Naive thymus-derived CD4-positive, alpha-beta T cell (primary cell): ENCODE measurements at regions not wholly inside any gene's neighbourhood (a gene's known extent, or its start where the extent isn't known, plus 50 kb on each side); places are given as distances from the start of the nearest gene placed in this dataset.
"Not testable (repeated sequence)": the region's sequence is repeated elsewhere in the genome, so short reads cannot be mapped to it uniquely, and the experiment has no call there.

Experiments
- ATAC-seq: fragments of 150-1000 bp; cut with Tn5 transposase; 2 replicates; pipeline ENCODE4 v1.10.0; 2021; ENCODE audit warnings: mild to moderate bottlenecking, moderate library complexity
- CTCF ChIA-PET: fragments of 350-600 bp; sonication (Branson Sonifier 250); formaldehyde crosslinking; loops from one replicate; lab custom pipeline; 2021; ENCODE audit warnings: antibody characterized with exemption; lab: Charles Lee
- POLR2A ChIA-PET: fragments of 350-600 bp; sonication (Branson Sonifier 250); formaldehyde crosslinking; loops from one replicate; lab custom pipeline; 2021; ENCODE audit warnings: antibody characterized with exemption, inconsistent platforms; lab: Charles Lee
- DNase-seq, 9 donors: peaks; one replicate each; pipeline versions ENCODE4 v3.0.0 to v3.0.0-alpha.2; 2020 to 2022; ENCODE audit warnings: mixed read lengths in 1 of 9
- H3K27ac ChIP-seq: one replicate; pipeline ENCODE4 v1.7.0; 2013; ENCODE audit warnings: mild to moderate bottlenecking, low read depth, low read length, moderate library complexity
- H3K27me3 ChIP-seq, 2 donors: one replicate each; pipeline ENCODE4 v1.7.0; 2013; ENCODE audit warnings: low read length in 2 of 2, mild to moderate bottlenecking in 2 of 2, moderate library complexity in 2 of 2; ENCODE audit not compliant: control insufficient read depth in 2 of 2, insufficient read depth in 2 of 2
- H3K36me3 ChIP-seq, 3 experiments: 1 replicate in 2 of 3; 2 replicates in 1 of 3; pipeline ENCODE4 v1.7.0; 2013; ENCODE audit warnings: low read length in 3 of 3, mild to moderate bottlenecking in 3 of 3, moderate library complexity in 1 of 3; ENCODE audit not compliant: insufficient read depth in 3 of 3, control insufficient read depth in 2 of 3
- H3K4me1 ChIP-seq, 2 donors: one replicate each; pipeline ENCODE4 v1.7.0; 2013; ENCODE audit warnings: low read length in 2 of 2, mild to moderate bottlenecking in 2 of 2, moderate library complexity in 1 of 2; ENCODE audit not compliant: control insufficient read depth in 2 of 2, insufficient read depth in 2 of 2
- H3K4me3 ChIP-seq: 2 replicates; pipeline ENCODE4 v1.7.0; 2013; ENCODE audit warnings: mild to moderate bottlenecking, low read length
- H3K9me3 ChIP-seq, 3 experiments: 1 replicate in 2 of 3; 2 replicates in 1 of 3; pipeline ENCODE4 v1.7.0; 2013; ENCODE audit warnings: low read length in 3 of 3; ENCODE audit not compliant: control insufficient read depth in 2 of 3
- H3K27ac Mint-ChIP-seq, 9 donors: one replicate each; pipeline ENCODE4 v1.8.0; 2020 to 2022; ENCODE audit warnings: mixed read lengths in 9 of 9, mild to moderate bottlenecking in 8 of 9, moderate library complexity in 5 of 9, inconsistent platforms in 2 of 9
- H3K27me3 Mint-ChIP-seq, 5 donors: one replicate each; pipeline ENCODE4 v1.8.0; 2021 to 2022; ENCODE audit warnings: mixed read lengths in 5 of 5, mild to moderate bottlenecking in 1 of 5
- H3K36me3 Mint-ChIP-seq, 5 donors: one replicate each; pipeline ENCODE4 v1.8.0; 2020 to 2022; ENCODE audit warnings: mixed read lengths in 5 of 5, mild to moderate bottlenecking in 3 of 5, inconsistent platforms in 1 of 5
- H3K4me1 Mint-ChIP-seq, 7 donors: one replicate each; pipeline ENCODE4 v1.8.0; 2020 to 2022; ENCODE audit warnings: mixed read lengths in 7 of 7, mild to moderate bottlenecking in 3 of 7, inconsistent platforms in 1 of 7
- H3K4me3 Mint-ChIP-seq, 10 donors: one replicate each; pipeline ENCODE4 v1.8.0; 2020 to 2022; ENCODE audit warnings: mild to moderate bottlenecking in 10 of 10, mixed read lengths in 10 of 10, moderate library complexity in 6 of 10, inconsistent platforms in 2 of 10
- H3K9me3 Mint-ChIP-seq, 11 donors: one replicate each; pipeline ENCODE4 v1.8.0; 2020 to 2022; ENCODE audit warnings: mixed read lengths in 11 of 11, mild to moderate bottlenecking in 4 of 11, inconsistent platforms in 1 of 11, moderate library complexity in 1 of 11
- intact Hi-C, 2 donors: fragments of 100-400 bp; cut with micrococcal nuclease; formaldehyde crosslinking; loops; one replicate each; pipeline ENCODE4 v1.15.1; 2023

DNA sequence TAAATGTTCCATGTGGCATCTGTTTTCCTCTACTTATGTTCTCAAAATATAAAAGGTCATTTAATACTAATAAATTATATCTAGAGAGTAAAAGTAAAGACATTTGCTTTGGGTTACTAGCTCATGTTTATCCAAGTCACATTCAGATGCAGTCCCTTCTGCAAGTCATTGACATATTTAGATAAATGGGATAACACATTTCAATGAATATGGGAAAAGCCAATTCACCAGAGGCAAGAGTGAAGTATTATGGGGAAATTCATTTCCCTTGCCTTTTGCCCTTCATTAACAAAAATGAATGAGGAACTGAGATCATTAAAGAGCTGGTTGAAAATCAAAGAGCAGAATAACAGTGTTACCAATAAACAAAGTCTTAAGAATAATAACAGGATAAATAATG lies 306.2 kb upstream of the FSTL5 start:
- Mint-ChIP-seq H3K36me3 (no peaks in the 10 kb centered on the region), H3K27ac (no peak overlapping the region), H3K4me1 (no peaks in the 10 kb centered on the region), H3K9me3 (peaks cover 0 to 2% (median 0%) of the 10 kb centered on the region in 11 donors), H3K27me3 (no peaks in the 10 kb centered on the region), H3K4me3 (no peak overlapping the region)
- Histone ChIP-seq H3K27ac (no peak overlapping the region), H3K4me1 (no peaks in the 10 kb centered on the region), H3K27me3 (no peaks in the 10 kb centered on the region), H3K4me3 (no peak overlapping the region), H3K36me3 (no peaks in the 10 kb centered on the region), H3K9me3 (no peaks in the 10 kb centered on the region)
- intact Hi-C loops = no loop called here
- DNase-seq = no peak
- POLR2A ChIA-PET = no interaction called here
- CTCF ChIA-PET = no interaction called here
- ATAC-seq = no peak

DNA sequence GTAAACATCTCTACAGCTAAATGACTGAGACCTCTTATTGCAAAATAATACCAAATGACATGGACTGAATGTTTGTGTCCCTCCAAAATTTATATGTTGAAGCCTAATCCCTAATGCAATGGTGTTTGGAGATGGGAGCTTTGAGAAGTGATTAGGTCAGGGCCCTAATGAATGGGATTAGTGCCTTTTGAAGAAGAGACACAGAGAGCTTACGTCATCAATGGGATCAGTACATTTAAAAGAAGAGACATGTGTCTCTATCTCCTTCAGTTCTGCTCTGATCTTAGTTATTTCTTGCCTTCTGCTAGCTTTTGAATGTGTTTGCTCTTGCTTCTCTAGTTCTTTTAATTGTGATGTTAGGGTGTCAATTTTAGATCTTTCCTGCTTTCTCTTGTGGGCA lies 301.6 kb upstream of the FSTL5 start:
- H3K4me1 ChIP-seq, H3K4me1 Mint-ChIP-seq, H3K4me3 ChIP-seq, H3K27ac Mint-ChIP-seq, CTCF ChIA-PET, H3K9me3 ChIP-seq, H3K9me3 Mint-ChIP-seq, H3K27ac ChIP-seq, H3K36me3 ChIP-seq, H3K27me3 Mint-ChIP-seq, intact Hi-C loops, H3K27me3 ChIP-seq, ATAC-seq, H3K4me3 Mint-ChIP-seq, H3K36me3 Mint-ChIP-seq, DNase-seq, POLR2A ChIA-PET: not testable (repeated sequence)

DNA sequence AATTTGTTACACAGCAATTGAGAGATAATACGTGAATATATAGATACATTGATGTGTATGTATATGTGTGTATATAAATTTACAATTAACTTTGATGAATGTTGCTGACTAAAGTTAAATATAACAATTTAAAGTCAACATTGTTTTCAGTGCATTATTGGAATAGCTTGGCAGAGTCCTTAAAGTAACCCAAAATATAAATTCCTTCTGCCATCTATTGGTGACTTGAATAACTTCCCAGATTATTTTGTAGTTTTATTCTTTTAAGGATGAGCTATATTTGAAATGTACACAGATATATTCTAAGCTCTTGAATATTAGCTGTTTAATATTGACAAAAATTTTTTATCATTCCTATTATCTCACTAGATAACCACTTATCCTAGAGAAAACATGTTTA lies 298.2 kb upstream of the FSTL5 start:
- Histone ChIP-seq H3K27ac (no peak overlapping the region), H3K4me1 (no peaks in the 10 kb centered on the region), H3K36me3 (no peaks in the 10 kb centered on the region), H3K9me3 (no peaks in the 10 kb centered on the region), H3K27me3 (no peaks in the 10 kb centered on the region), H3K4me3 (no peak overlapping the region)
- no peaks in the 10 kb centered on the region for H3K36me3 Mint-ChIP-seq
- DNase-seq (no peak), ATAC-seq (no peak)
- ChIA-PET CTCF (no interaction called here), POLR2A (no interaction called here)
- H3K27ac Mint-ChIP-seq = no peak overlapping the region
- no peaks in the 10 kb centered on the region for H3K4me1 Mint-ChIP-seq
- H3K4me3 Mint-ChIP-seq = no peak overlapping the region
- H3K27me3 Mint-ChIP-seq = no peaks in the 10 kb centered on the region
- intact Hi-C loops = no loop called here
- peaks cover 0 to 4% (median 0%) of the 10 kb centered on the region in 11 donors for H3K9me3 Mint-ChIP-seq

DNA sequence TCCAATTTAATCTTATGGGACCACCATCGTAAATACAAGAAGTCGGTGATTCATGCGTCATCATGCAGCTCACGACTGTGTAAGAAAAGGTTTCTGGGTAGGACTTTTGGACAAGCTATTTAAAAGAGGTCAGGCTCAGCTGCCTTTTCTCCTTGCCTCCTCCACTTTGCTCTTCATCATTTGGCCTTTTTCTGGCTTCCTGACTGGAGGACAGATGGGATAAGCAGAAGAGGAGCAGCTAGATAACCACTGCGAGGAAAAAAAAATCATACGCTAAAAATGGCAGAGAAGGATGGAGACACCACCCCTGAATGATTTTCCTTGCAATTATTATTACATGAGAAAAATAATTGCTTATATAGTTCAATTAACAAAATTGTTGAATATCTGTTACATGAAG lies 294.3 kb upstream of the FSTL5 start:
- POLR2A ChIA-PET = no interaction called here
- H3K36me3 ChIP-seq = no peaks in the 10 kb centered on the region
- no peak for ATAC-seq
- Mint-ChIP-seq H3K27ac (no peak overlapping the region), H3K9me3 (peaks cover 0 to 4% (median 0%) of the 10 kb centered on the region in 11 donors), H3K4me3 (no peak overlapping the region), H3K36me3 (no peaks in the 10 kb centered on the region), H3K4me1 (no peaks in the 10 kb centered on the region), H3K27me3 (no peaks in the 10 kb centered on the region)
- no peak for DNase-seq
- intact Hi-C loops = no loop called here
- H3K4me1 ChIP-seq = no peaks in the 10 kb centered on the region
- H3K9me3 ChIP-seq = no peaks in the 10 kb centered on the region
- no peak overlapping the region for H3K27ac ChIP-seq
- no peaks in the 10 kb centered on the region for H3K27me3 ChIP-seq
- no peak overlapping the region for H3K4me3 ChIP-seq
- CTCF ChIA-PET = no interaction called here

DNA sequence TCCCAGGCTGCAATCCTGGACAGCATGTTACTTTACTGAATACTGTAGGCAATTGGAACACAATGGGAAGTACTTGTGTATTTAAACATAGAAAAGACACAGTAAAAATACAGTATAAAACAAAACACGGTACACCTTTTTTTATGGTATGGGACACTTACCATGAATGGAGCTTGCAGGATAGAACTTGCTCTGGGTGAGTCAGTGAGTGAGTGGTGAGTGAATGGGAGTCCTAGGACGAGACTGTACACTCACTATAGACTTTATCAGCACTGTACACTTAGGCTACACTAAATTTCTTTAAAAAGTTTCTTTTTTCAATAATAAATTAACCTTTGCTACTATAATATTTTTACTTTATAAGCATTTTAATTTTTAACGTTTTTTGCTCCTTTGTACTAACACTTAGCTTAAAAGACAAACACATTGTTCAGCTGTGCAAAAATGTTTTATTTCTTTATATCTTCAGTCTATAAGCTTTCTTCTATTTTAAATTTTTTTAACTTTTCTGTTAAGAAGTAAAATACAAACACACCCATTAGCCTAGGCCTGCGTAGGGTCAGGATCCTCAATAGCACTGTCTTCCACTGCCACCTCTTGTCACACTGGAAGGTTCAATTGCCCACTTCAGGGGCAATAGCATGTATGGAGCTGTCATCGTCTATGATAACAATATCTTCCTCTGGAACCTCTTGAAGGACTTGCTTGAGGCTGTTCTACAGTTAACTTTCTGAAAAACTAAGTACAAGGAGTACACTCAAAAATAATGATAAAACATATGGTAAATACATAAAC lies 293.5 kb upstream of the FSTL5 start:
- ATAC-seq = no peak
- intact Hi-C loops = no loop called here
- Mint-ChIP-seq H3K9me3 (peaks cover 0 to 4% (median 0%) of the 10 kb centered on the region in 11 donors), H3K27ac (no peak overlapping the region), H3K36me3 (no peaks in the 10 kb centered on the region), H3K4me3 (no peak overlapping the region), H3K27me3 (no peaks in the 10 kb centered on the region), H3K4me1 (no peaks in the 10 kb centered on the region)
- Histone ChIP-seq H3K27ac (no peak overlapping the region), H3K9me3 (no peaks in the 10 kb centered on the region), H3K4me3 (no peak overlapping the region), H3K4me1 (no peaks in the 10 kb centered on the region), H3K36me3 (no peaks in the 10 kb centered on the region), H3K27me3 (no peaks in the 10 kb centered on the region)
- ChIA-PET CTCF (no interaction called here), POLR2A (no interaction called here)
- no peak for DNase-seq

DNA sequence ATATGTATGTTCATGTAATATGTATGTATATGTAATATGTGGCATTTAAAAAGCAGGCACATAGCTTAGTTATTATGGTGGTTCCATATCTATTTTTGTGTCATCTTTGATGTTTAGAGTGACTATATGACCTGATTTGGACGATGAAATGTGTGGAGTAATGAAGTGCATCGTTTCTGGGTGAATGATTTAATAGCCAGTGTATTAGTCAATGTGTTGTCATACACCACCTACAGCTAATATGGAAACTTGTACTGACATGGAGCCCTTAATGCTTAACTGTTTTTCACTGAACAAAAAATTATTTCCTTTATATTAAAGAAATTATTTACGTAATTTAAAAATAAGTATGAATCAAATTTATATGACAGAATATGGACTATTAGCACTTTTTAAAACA lies 292.3 kb upstream of the FSTL5 start:
- Mint-ChIP-seq H3K27me3 (no peaks in the 10 kb centered on the region), H3K27ac (no peak overlapping the region), H3K4me1 (no peaks in the 10 kb centered on the region), H3K9me3 (peaks cover 0 to 4% (median 0%) of the 10 kb centered on the region in 11 donors), H3K36me3 (no peaks in the 10 kb centered on the region), H3K4me3 (no peak overlapping the region)
- intact Hi-C loops = no loop called here
- Histone ChIP-seq H3K27me3 (no peaks in the 10 kb centered on the region), H3K4me1 (no peaks in the 10 kb centered on the region), H3K4me3 (no peak overlapping the region), H3K27ac (no peak overlapping the region), H3K36me3 (no peaks in the 10 kb centered on the region), H3K9me3 (no peaks in the 10 kb centered on the region)
- CTCF ChIA-PET = no interaction called here
- DNase-seq = no peak
- no peak for ATAC-seq
- POLR2A ChIA-PET = no interaction called here

DNA sequence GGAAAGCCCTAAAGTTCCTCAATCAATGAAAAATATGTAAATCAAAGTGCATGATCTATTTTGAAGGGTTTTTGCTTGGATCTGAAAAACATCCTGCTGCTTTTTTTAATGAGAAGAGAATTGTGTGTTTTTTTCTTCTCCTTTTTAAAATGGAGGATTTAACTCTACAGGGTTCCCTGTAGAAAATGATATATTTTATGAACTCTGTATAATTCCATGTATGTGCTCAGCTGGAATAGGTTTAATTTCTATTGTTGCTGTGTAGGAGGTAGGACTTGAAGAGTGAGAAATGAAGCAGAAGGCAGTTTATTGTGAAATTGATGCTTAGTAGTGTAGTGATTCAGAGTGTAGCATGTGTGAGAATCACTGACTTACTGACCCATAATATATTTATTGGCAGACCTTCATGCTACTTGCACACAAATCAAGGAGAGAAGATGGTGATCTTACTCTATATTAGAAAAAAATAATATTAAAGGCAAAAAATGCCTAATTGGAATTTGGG lies 286.8 kb upstream of the FSTL5 start:
- Mint-ChIP-seq H3K9me3 (peaks cover 0 to 4% (median 0%) of the 10 kb centered on the region in 11 donors), H3K27ac (no peak overlapping the region), H3K4me1 (no peaks in the 10 kb centered on the region), H3K36me3 (no peaks in the 10 kb centered on the region), H3K4me3 (no peak overlapping the region), H3K27me3 (no peaks in the 10 kb centered on the region)
- Histone ChIP-seq H3K4me3 (no peak overlapping the region), H3K27me3 (no peaks in the 10 kb centered on the region), H3K4me1 (no peaks in the 10 kb centered on the region), H3K9me3 (no peaks in the 10 kb centered on the region), H3K36me3 (no peaks in the 10 kb centered on the region), H3K27ac (no peak overlapping the region)
- POLR2A ChIA-PET = no interaction called here
- CTCF ChIA-PET = no interaction called here
- intact Hi-C loops = no loop called here
- ATAC-seq = no peak
- no peak for DNase-seq
